ENCODE measurements at regions not wholly inside any gene's neighbourhood (a gene's known extent, or its start where the extent isn't known, plus 50 kb on each side); places are given as distances from the start of the nearest gene placed in this dataset.

- TF ChIP-seq, protein P1, sequence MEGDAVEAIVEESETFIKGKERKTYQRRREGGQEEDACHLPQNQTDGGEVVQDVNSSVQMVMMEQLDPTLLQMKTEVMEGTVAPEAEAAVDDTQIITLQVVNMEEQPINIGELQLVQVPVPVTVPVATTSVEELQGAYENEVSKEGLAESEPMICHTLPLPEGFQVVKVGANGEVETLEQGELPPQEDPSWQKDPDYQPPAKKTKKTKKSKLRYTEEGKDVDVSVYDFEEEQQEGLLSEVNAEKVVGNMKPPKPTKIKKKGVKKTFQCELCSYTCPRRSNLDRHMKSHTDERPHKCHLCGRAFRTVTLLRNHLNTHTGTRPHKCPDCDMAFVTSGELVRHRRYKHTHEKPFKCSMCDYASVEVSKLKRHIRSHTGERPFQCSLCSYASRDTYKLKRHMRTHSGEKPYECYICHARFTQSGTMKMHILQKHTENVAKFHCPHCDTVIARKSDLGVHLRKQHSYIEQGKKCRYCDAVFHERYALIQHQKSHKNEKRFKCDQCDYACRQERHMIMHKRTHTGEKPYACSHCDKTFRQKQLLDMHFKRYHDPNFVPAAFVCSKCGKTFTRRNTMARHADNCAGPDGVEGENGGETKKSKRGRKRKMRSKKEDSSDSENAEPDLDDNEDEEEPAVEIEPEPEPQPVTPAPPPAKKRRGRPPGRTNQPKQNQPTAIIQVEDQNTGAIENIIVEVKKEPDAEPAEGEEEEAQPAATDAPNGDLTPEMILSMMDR (IDR thresholded peaks at IDR 0.05; ENCODE audit: low read depth, low read length): no peak
- Histone ChIP-seq H3K27me3 (ENCODE audit: insufficient read depth, low read depth, severe bottlenecking) (no peaks in the 10 kb centered on the region), H3K27ac (no peak overlapping the region), H3K9me3 (ENCODE audit: severe bottlenecking) (no peaks in the 10 kb centered on the region), H3K36me3 (no peaks in the 10 kb centered on the region), H3K4me3 (ENCODE audit: low read depth, low read length) (no peak overlapping the region)
- no peak for DNase-seq
Measured at GRCh38 chr4:30620711-30621110, 99.5 kb upstream of the PCDH7 start.

DNA sequence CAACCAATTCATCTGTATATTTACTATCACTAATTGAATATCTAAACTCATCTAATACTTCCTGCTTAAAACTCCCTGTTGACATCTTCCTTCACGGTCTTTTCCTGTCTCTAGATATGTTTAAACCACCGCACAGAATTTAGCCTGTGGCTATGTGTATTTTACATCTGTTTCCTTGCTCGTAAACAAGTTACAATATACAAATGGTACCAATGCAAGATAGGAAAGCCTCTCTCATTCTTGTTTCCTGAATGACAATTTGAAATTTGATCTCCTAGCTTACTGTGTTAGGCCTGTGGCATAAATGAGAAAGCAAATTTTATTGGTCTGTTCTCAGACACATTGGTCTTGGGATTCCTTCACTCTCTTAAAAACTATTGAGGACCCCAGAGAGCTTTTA, 89.7 kb upstream of the PCDH7 start:
- Histone ChIP-seq H3K9me3 (ENCODE audit: severe bottlenecking) (no peaks in the 10 kb centered on the region), H3K27me3 (ENCODE audit: insufficient read depth, low read depth, severe bottlenecking) (no peaks in the 10 kb centered on the region), H3K27ac (no peak overlapping the region), H3K4me3 (ENCODE audit: low read depth, low read length) (no peak overlapping the region), H3K36me3 (no peaks in the 10 kb centered on the region)
- TF ChIP-seq, protein P1 (IDR thresholded peaks at IDR 0.05; ENCODE audit: low read depth, low read length): no peak
- no peak for DNase-seq

DNA sequence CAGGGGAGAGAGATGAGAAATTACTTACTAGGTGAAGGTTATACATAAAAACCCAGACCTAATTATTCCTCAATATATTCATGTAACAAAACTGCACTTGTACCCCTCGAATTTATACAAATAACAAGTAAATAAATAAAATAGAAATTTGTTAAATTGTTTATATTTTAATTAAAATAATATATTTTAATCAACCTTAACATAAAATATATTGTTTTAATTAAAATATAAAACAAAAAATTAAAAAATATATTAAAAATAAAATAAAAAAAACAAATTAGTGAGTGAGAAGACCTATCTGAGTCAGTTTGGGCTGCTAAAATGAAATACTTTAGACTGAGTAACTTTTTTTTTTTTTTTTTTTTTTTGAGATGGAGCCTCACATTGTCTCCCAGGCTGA, 87.4 kb upstream of the PCDH7 start:
- H3K27ac ChIP-seq: no peak overlapping the region
- no peak overlapping the region for H3K4me3 ChIP-seq (ENCODE audit: low read depth, low read length)
- no peaks in the 10 kb centered on the region for H3K27me3 ChIP-seq (ENCODE audit: insufficient read depth, low read depth, severe bottlenecking)
- H3K9me3 ChIP-seq (ENCODE audit: severe bottlenecking): no peaks in the 10 kb centered on the region
- TF ChIP-seq, protein P1 (IDR thresholded peaks at IDR 0.05; ENCODE audit: low read depth, low read length): no peak
- H3K36me3 ChIP-seq: no peaks in the 10 kb centered on the region
- DNase-seq: no peak

GRCh38 chr4:30641345-30641744, 78.8 kb upstream of the PCDH7 start:
- Histone ChIP-seq H3K4me3 (ENCODE audit: low read depth, low read length) (no peak overlapping the region), H3K9me3 (ENCODE audit: severe bottlenecking) (no peaks in the 10 kb centered on the region), H3K27me3 (ENCODE audit: insufficient read depth, low read depth, severe bottlenecking) (no peaks in the 10 kb centered on the region), H3K27ac (no peak overlapping the region), H3K36me3 (no peaks in the 10 kb centered on the region)
- no peak for DNase-seq
- TF ChIP-seq, protein P1 (IDR thresholded peaks at IDR 0.05; ENCODE audit: low read depth, low read length): no peak

- Histone ChIP-seq H3K27me3 (ENCODE audit: insufficient read depth, low read depth, severe bottlenecking) (no peaks in the 10 kb centered on the region), H3K36me3 (no peaks in the 10 kb centered on the region), H3K4me3 (ENCODE audit: low read depth, low read length) (no peak overlapping the region), H3K27ac (no peak overlapping the region), H3K9me3 (ENCODE audit: severe bottlenecking) (no peaks in the 10 kb centered on the region)
- TF ChIP-seq, protein P1 (IDR thresholded peaks at IDR 0.05; ENCODE audit: low read depth, low read length): no peak
- DNase-seq: no peak
Measured at GRCh38 chr4:30642567-30642966, 77.6 kb upstream of the PCDH7 start.

- H3K27ac ChIP-seq: no peak overlapping the region
- H3K36me3 ChIP-seq: no peaks in the 10 kb centered on the region
- H3K9me3 ChIP-seq (ENCODE audit: severe bottlenecking): no peaks in the 10 kb centered on the region
- TF ChIP-seq, protein P1 (IDR thresholded peaks at IDR 0.05; ENCODE audit: low read depth, low read length): no peak
- DNase-seq: no peak
- no peaks in the 10 kb centered on the region for H3K27me3 ChIP-seq (ENCODE audit: insufficient read depth, low read depth, severe bottlenecking)
- H3K4me3 ChIP-seq (ENCODE audit: low read depth, low read length): no peak overlapping the region
Measured at GRCh38 chr4:30653291-30653690, 66.9 kb upstream of the PCDH7 start.

Data from WERI-Rb-1 (cell line).